GM23338 (cell line): ENCODE measurements at regions not wholly inside any gene's neighbourhood (a gene's known extent, or its start where the extent isn't known, plus 50 kb on each side); places are given as distances from the start of the nearest gene placed in this dataset.

Experiments used
- ATAC-seq: fragments of 200-7000 bp; cut with Tn5 transposase; 3 replicates; pipeline ENCODE4 v1.9.1; 2020
- DNase-seq: peaks from one replicate; pipeline ENCODE4 v3.0.0-alpha.2; 2015; ENCODE audit warnings: low spot score
- H2AFZ ChIP-seq: fragments of 200-600 bp; sonication (generic); 2 replicates; pipeline ENCODE4 v1.8.0; 2016; ENCODE audit warnings: antibody characterized with exemption, mild to moderate bottlenecking, moderate library complexity
- H3F3A ChIP-seq: fragments of 200-600 bp; sonication (generic); replicated peaks from 2 replicates; pipeline ENCODE4 v1.8.0; 2017; ENCODE audit warnings: antibody characterized with exemption, mixed run types, low read depth
- H3K27ac ChIP-seq: fragments of 200-600 bp; sonication (generic); 2 replicates; pipeline ENCODE4 v1.6.1; 2016; ENCODE audit warnings: low read depth
- H3K27me3 ChIP-seq: fragments of 200-600 bp; sonication (generic); 2 replicates; pipeline ENCODE4 v1.8.0; 2016; ENCODE audit warnings: mild to moderate bottlenecking, mixed run types, moderate library complexity; ENCODE audit not compliant: insufficient read depth
- H3K36me3 ChIP-seq: fragments of 200-600 bp; sonication (generic); 2 replicates; pipeline ENCODE4 v1.8.0; 2016; ENCODE audit warnings: mild to moderate bottlenecking; ENCODE audit not compliant: insufficient read depth
- H3K4me1 ChIP-seq: fragments of 200-600 bp; sonication (generic); 2 replicates; pipeline ENCODE4 v1.8.0; 2016; ENCODE audit warnings: mild to moderate bottlenecking, moderate library complexity; ENCODE audit not compliant: insufficient read depth
- H3K4me2 ChIP-seq: fragments of 200-600 bp; sonication (generic); 2 replicates; pipeline ENCODE4 v1.7.1; 2017; ENCODE audit warnings: mixed run types
- H3K4me3 ChIP-seq: fragments of 200-600 bp; sonication (generic); 2 replicates; pipeline ENCODE4 v1.6.1; 2016; ENCODE audit warnings: mixed run types
- H3K79me2 ChIP-seq: fragments of 200-600 bp; sonication (generic); replicated peaks from 2 replicates; pipeline ENCODE4 v1.8.0; 2017; ENCODE audit warnings: mild to moderate bottlenecking; ENCODE audit not compliant: insufficient read depth
- H3K9me2 ChIP-seq: fragments of 200-600 bp; sonication (generic); 2 replicates; pipeline ENCODE4 v1.8.0; 2017; ENCODE audit not compliant: insufficient read depth
- H4K20me1 ChIP-seq: fragments of 200-600 bp; sonication (generic); replicated peaks from 2 replicates; pipeline ENCODE4 v1.8.0; 2017; ENCODE audit warnings: mild to moderate bottlenecking; ENCODE audit not compliant: insufficient read depth
- H3K27ac Mint-ChIP-seq: 2 replicates; pipeline ENCODE4 v1.8.0; 2020; ENCODE audit warnings: inconsistent platforms, mild to moderate bottlenecking, moderate library complexity, mixed read lengths
- H3K27me3 Mint-ChIP-seq: 3 replicates; pipeline ENCODE4 v1.8.0; 2022; ENCODE audit warnings: low read depth, mild to moderate bottlenecking, moderate library complexity, mixed read lengths, inconsistent platforms; ENCODE audit not compliant: insufficient read depth, poor library complexity
- H3K36me3 Mint-ChIP-seq: 3 replicates; pipeline ENCODE4 v1.8.0; 2021; ENCODE audit warnings: low read depth, mild to moderate bottlenecking, inconsistent platforms, moderate library complexity, mixed read lengths
- H3K4me1 Mint-ChIP-seq: 3 replicates; pipeline ENCODE4 v1.8.0; 2020; ENCODE audit warnings: mild to moderate bottlenecking, inconsistent platforms, mixed read lengths
- H3K4me3 Mint-ChIP-seq: 3 replicates; pipeline ENCODE4 v1.8.0; 2021; ENCODE audit warnings: moderate library complexity, mild to moderate bottlenecking, inconsistent platforms, mixed read lengths
- H3K9me3 Mint-ChIP-seq: 3 replicates; pipeline ENCODE4 v1.8.0; 2020; ENCODE audit warnings: moderate library complexity, mild to moderate bottlenecking, inconsistent platforms, mixed read lengths
- CREB1 ChIP-seq: fragments of 250-450 bp; sonication (Bioruptor Pico); IDR thresholded peaks from 2 replicates; pipeline ENCODE4 v1.5.0; 2020; ENCODE audit warnings: low read depth, mild to moderate bottlenecking, moderate library complexity
- CTCF ChIP-seq, 2 experiments: fragments of 200-600 bp in 1 of 2; sonication (generic) in 1 of 2; conservative IDR thresholded peaks; 2 replicates each; pipeline versions ENCODE4 v1.5.1 to v1.6.1; 2016 to 2017; ENCODE audit warnings: antibody characterized with exemption in 2 of 2, low read depth in 2 of 2, mild to moderate bottlenecking in 2 of 2, moderate library complexity in 1 of 2
- ETS1 ChIP-seq: IDR thresholded peaks from 2 replicates; pipeline ENCODE4 v1.6.1; 2016; ENCODE audit warnings: antibody characterized with exemption
- EZH2 ChIP-seq: fragments of 200-600 bp; sonication (generic); IDR thresholded peaks from one replicate; pipeline ENCODE4 v1.8.0; 2017; ENCODE audit warnings: antibody characterized with exemption, mild to moderate bottlenecking, low read depth; ENCODE audit not compliant: unreplicated experiment
- EZH2phosphoT487 ChIP-seq: fragments of 200-600 bp; sonication (generic); IDR thresholded peaks from one replicate; pipeline ENCODE4 v1.8.1; 2018; ENCODE audit warnings: antibody characterized with exemption; ENCODE audit not compliant: unreplicated experiment
- JUNB ChIP-seq: IDR thresholded peaks from one replicate; pipeline ENCODE4 v1.6.1; 2016; ENCODE audit warnings: antibody characterized with exemption; ENCODE audit not compliant: unreplicated experiment
- NANOG ChIP-seq: IDR thresholded peaks from 2 replicates; pipeline ENCODE4 v1.6.1; 2016; ENCODE audit warnings: antibody characterized with exemption, borderline replicate concordance
- POLR2AphosphoS5 ChIP-seq: IDR thresholded peaks from 2 replicates; pipeline ENCODE4 v1.6.1; 2016; ENCODE audit warnings: antibody characterized with exemption, low read depth
- REST ChIP-seq: IDR thresholded peaks from one replicate; pipeline ENCODE4 v1.6.1; 2018; ENCODE audit warnings: antibody characterized with exemption; ENCODE audit not compliant: unreplicated experiment
- STAT1 ChIP-seq: IDR thresholded peaks from one replicate; pipeline ENCODE4 v1.6.1; 2016; ENCODE audit warnings: antibody characterized with exemption; ENCODE audit not compliant: unreplicated experiment
- ZNF114 ChIP-seq: fragments of 250-450 bp; sonication (Bioruptor Pico); IDR thresholded peaks from 2 replicates; pipeline ENCODE4 v1.5.0; 2020; ENCODE audit warnings: mild to moderate bottlenecking, moderate library complexity
- ZNF331 ChIP-seq: fragments of 250-450 bp; sonication (Bioruptor Pico); IDR thresholded peaks from 2 replicates; pipeline ENCODE4 v1.5.0; 2020; ENCODE audit warnings: low read depth, mild to moderate bottlenecking, moderate library complexity
- ZNF462 ChIP-seq: fragments of 250-450 bp; sonication (Bioruptor Pico); IDR thresholded peaks from 2 replicates; pipeline ENCODE4 v1.5.0; 2020; ENCODE audit warnings: mild to moderate bottlenecking, moderate library complexity

GRCh38 chr20:52746190-52746589 lies 226.0 kb upstream of the TSHZ2 start (continued):
- TF ChIP-seq REST (no peak), CTCF (conservative IDR thresholded peaks at IDR 0.05; ENCODE audit: low read depth in 2 of 2) (no peak), JUNB (no peak), ZNF331 (CRISPR knock-in tag) (no peak), EZH2phosphoT487 (no peak), NANOG (no peak), ETS1 (no peak), CREB1 (no peak), STAT1 (no peak), ZNF114 (no peak), EZH2 (no peak)

- Mint-ChIP-seq H3K9me3 (no peaks in the 10 kb centered on the region), H3K4me1 (peaks cover 11% of the 10 kb centered on the region), H3K27ac (no peak overlapping the region), H3K27me3 (peaks cover 2% of the 10 kb centered on the region), H3K4me3 (no peak overlapping the region), H3K36me3 (no peaks in the 10 kb centered on the region)
- Histone ChIP-seq H3K27ac (no peak overlapping the region), H3K4me1 (0 out of 2 replicates have a peak, but pooled peaks cover 6% of the 10 kb centered on the region), H2AFZ (no peak overlapping the region), H3K79me2 (no peaks in the 10 kb centered on the region), H3K9me2 (peaks cover 6% of the 10 kb centered on the region; the same call in 1 of the 2 replicates), H3K36me3 (no peaks in the 10 kb centered on the region), H3K27me3 (no peaks in the 10 kb centered on the region), H3F3A (no peaks in the 10 kb centered on the region), H4K20me1 (no peaks in the 10 kb centered on the region), H3K4me3 (no peak overlapping the region), H3K4me2 (no peak overlapping the region)
- ATAC-seq = no peak
- TF ChIP-seq POLR2AphosphoS5 = no peak
- TF ChIP-seq EZH2 = no peak
- no peak for TF ChIP-seq ZNF462
- TF ChIP-seq CREB1 = no peak
- no peak for TF ChIP-seq STAT1
- DNase-seq = no peak
Observed at GRCh38 chr20:52744441-52744840, 227.7 kb upstream of the TSHZ2 start.
